ENCODE measurements at regions not wholly inside any gene's neighbourhood (a gene's known extent, or its start where the extent isn't known, plus 50 kb on each side); places are given as distances from the start of the nearest gene placed in this dataset.
"Not testable (repeated sequence)": the region's sequence is repeated elsewhere in the genome, so short reads cannot be mapped to it uniquely, and the experiment has no call there.

- Mint-ChIP-seq H3K36me3 (ENCODE audit: low read depth, unreplicated experiment) (no peaks in the 10 kb centered on the region), H3K4me3 (ENCODE audit: unreplicated experiment) (no peak overlapping the region), H3K27me3 (ENCODE audit: unreplicated experiment) (no peaks in the 10 kb centered on the region), H3K27ac (ENCODE audit: unreplicated experiment) (no peak overlapping the region), H3K4me1 (ENCODE audit: unreplicated experiment) (no peaks in the 10 kb centered on the region), H3K9me3 (ENCODE audit: unreplicated experiment) (no peaks in the 10 kb centered on the region)
- TF ChIP-seq CTCF (IDR thresholded peaks at IDR 0.05; ENCODE audit: unreplicated experiment), result peak; percentile 71
- peak; percentile 67 for DNase-seq (ENCODE audit: low spot score)
Measured at GRCh38 chr13:24995225-24995804, 100.6 kb upstream of the PABPC3 start.

GRCh38 chr13:24997367-24997967 is 98.5 kb upstream of the PABPC3 start:
- H3K27ac Mint-ChIP-seq (ENCODE audit: unreplicated experiment), result no peak overlapping the region
- no peaks in the 10 kb centered on the region for H3K36me3 Mint-ChIP-seq (ENCODE audit: low read depth, unreplicated experiment)
- DNase-seq (ENCODE audit: low spot score), result peak; percentile 21
- TF ChIP-seq CTCF (IDR thresholded peaks at IDR 0.05; ENCODE audit: unreplicated experiment), result peak; percentile 94
- no peaks in the 10 kb centered on the region for H3K4me1 Mint-ChIP-seq (ENCODE audit: unreplicated experiment)
- no peaks in the 10 kb centered on the region for H3K27me3 Mint-ChIP-seq (ENCODE audit: unreplicated experiment)
- H3K4me3 Mint-ChIP-seq (ENCODE audit: unreplicated experiment), result no peak overlapping the region
- no peaks in the 10 kb centered on the region for H3K9me3 Mint-ChIP-seq (ENCODE audit: unreplicated experiment)

- TF ChIP-seq CTCF (IDR thresholded peaks at IDR 0.05; ENCODE audit: unreplicated experiment), result no peak
- DNase-seq (ENCODE audit: low spot score), result no peak
- Mint-ChIP-seq H3K27ac (ENCODE audit: unreplicated experiment) (no peak overlapping the region), H3K4me1 (ENCODE audit: unreplicated experiment) (no peaks in the 10 kb centered on the region), H3K36me3 (ENCODE audit: low read depth, unreplicated experiment) (no peaks in the 10 kb centered on the region), H3K9me3 (ENCODE audit: unreplicated experiment) (no peaks in the 10 kb centered on the region), H3K27me3 (ENCODE audit: unreplicated experiment) (no peaks in the 10 kb centered on the region), H3K4me3 (ENCODE audit: unreplicated experiment) (no peak overlapping the region)
Measured at GRCh38 chr13:24998433-24998832, 97.5 kb upstream of the PABPC3 start.

- Mint-ChIP-seq H3K4me3 (ENCODE audit: unreplicated experiment) (no peak overlapping the region), H3K9me3 (ENCODE audit: unreplicated experiment) (peaks cover 4% of the 10 kb centered on the region), H3K27me3 (ENCODE audit: unreplicated experiment) (peaks cover 1% of the 10 kb centered on the region), H3K36me3 (ENCODE audit: low read depth, unreplicated experiment) (no peaks in the 10 kb centered on the region), H3K27ac (ENCODE audit: unreplicated experiment) (no peak overlapping the region), H3K4me1 (ENCODE audit: unreplicated experiment) (no peaks in the 10 kb centered on the region)
- no peak for TF ChIP-seq CTCF (IDR thresholded peaks at IDR 0.05; ENCODE audit: unreplicated experiment)
- DNase-seq (ENCODE audit: low spot score), result no peak
Measured at GRCh38 chr13:25001476-25002206, 94.3 kb upstream of the PABPC3 start.

GRCh38 chr13:25002311-25002710 is 93.6 kb upstream of the PABPC3 start:
- H3K4me3 Mint-ChIP-seq (ENCODE audit: unreplicated experiment); H3K4me1 Mint-ChIP-seq (ENCODE audit: unreplicated experiment); H3K27ac Mint-ChIP-seq (ENCODE audit: unreplicated experiment): not testable (repeated sequence)

GRCh38 chr13:25004489-25004888 is 91.4 kb upstream of the PABPC3 start:
- not testable (repeated sequence) for H3K27me3 Mint-ChIP-seq (ENCODE audit: unreplicated experiment); H3K36me3 Mint-ChIP-seq (ENCODE audit: low read depth, unreplicated experiment); DNase-seq (ENCODE audit: low spot score); H3K4me1 Mint-ChIP-seq (ENCODE audit: unreplicated experiment); H3K27ac Mint-ChIP-seq (ENCODE audit: unreplicated experiment); H3K9me3 Mint-ChIP-seq (ENCODE audit: unreplicated experiment); H3K4me3 Mint-ChIP-seq (ENCODE audit: unreplicated experiment)

More at GRCh38 chr13:25002311-25002710, 93.6 kb upstream of the PABPC3 start:
- H3K9me3 Mint-ChIP-seq (ENCODE audit: unreplicated experiment); H3K36me3 Mint-ChIP-seq (ENCODE audit: low read depth, unreplicated experiment); DNase-seq (ENCODE audit: low spot score); H3K27me3 Mint-ChIP-seq (ENCODE audit: unreplicated experiment): not testable (repeated sequence)

Data from endothelial cell (in vitro differentiated cells).